NCI-H748 (cell line): ENCODE measurements at regions not wholly inside any gene's neighbourhood (a gene's known extent, or its start where the extent isn't known, plus 50 kb on each side); places are given as distances from the start of the nearest gene placed in this dataset.
"Not testable (repeated sequence)": the region's sequence is repeated elsewhere in the genome, so short reads cannot be mapped to it uniquely, and the experiment has no call there.

Experiments
- DNase-seq: peaks from one replicate; lab custom pipeline; 2025; ENCODE audit not compliant: unreplicated experiment; lab: John Stamatoyannopoulos, UW

GRCh38 chr1:61028136-61028535 is 54.2 kb upstream of the NFIA start:
- no peak for DNase-seq

GRCh38 chr1:61018068-61018467 is 64.3 kb upstream of the NFIA start:
- DNase-seq, result not testable (repeated sequence)

- no peak for DNase-seq
Measured at GRCh38 chr1:61017651-61018050, 64.7 kb upstream of the NFIA start.

GRCh38 chr1:61013946-61014667 is 68.3 kb upstream of the NFIA start:
- DNase-seq, result no peak

- DNase-seq, result no peak
Measured at GRCh38 chr1:61013189-61013945, 69.0 kb upstream of the NFIA start.

GRCh38 chr1:61012341-61012761 is 70.0 kb upstream of the NFIA start:
- no peak for DNase-seq

- DNase-seq, result peak; percentile 99
Measured at GRCh38 chr1:61011561-61012263, 70.6 kb upstream of the NFIA start.

- peak; percentile 40 for DNase-seq
Measured at GRCh38 chr1:61007534-61008364, 74.6 kb upstream of the NFIA start.

- DNase-seq, result peak; percentile 19
Measured at GRCh38 chr1:61005614-61006580, 76.5 kb upstream of the NFIA start.

GRCh38 chr1:61004262-61005003 is 77.9 kb upstream of the NFIA start:
- DNase-seq, result no peak

- DNase-seq, result no peak
Measured at GRCh38 chr1:61000327-61000726, 82.0 kb upstream of the NFIA start.

- no peak for DNase-seq
Measured at GRCh38 chr1:60998786-60999185, 83.6 kb upstream of the NFIA start.

- DNase-seq, result no peak
Measured at GRCh38 chr1:60994828-60995492, 87.4 kb upstream of the NFIA start.

GRCh38 chr1:60994369-60994768 is 88.0 kb upstream of the NFIA start:
- DNase-seq, result no peak

GRCh38 chr1:60992165-60992564 is 90.2 kb upstream of the NFIA start:
- DNase-seq, result no peak

GRCh38 chr1:60990714-60991090 is 91.7 kb upstream of the NFIA start:
- DNase-seq, result peak; percentile 18

GRCh38 chr1:60989749-60990713 is 92.3 kb upstream of the NFIA start:
- no peak for DNase-seq

- DNase-seq, result no peak
Measured at GRCh38 chr1:60988891-60989290, 93.5 kb upstream of the NFIA start.
